HG03045 (cell line): ENCODE measurements at regions not wholly inside any gene's neighbourhood (a gene's known extent, or its start where the extent isn't known, plus 50 kb on each side); places are given as distances from the start of the nearest gene placed in this dataset.
"Not testable (repeated sequence)": the region's sequence is repeated elsewhere in the genome, so short reads cannot be mapped to it uniquely, and the experiment has no call there.

Source experiments
- ATAC-seq: cut with Tn5 transposase; IDR thresholded peaks from one replicate; pipeline ENCODE4 v1.9.1; 2021; ENCODE audit warnings: mild to moderate bottlenecking, moderate library complexity; ENCODE audit not compliant: unreplicated experiment

GRCh38 chr5:112472614-112473013 is 53.5 kb upstream of the EPB41L4A start:
- no peak for ATAC-seq

- no peak for ATAC-seq
Observed at GRCh38 chr5:112473989-112474388, 54.9 kb upstream of the EPB41L4A start.

GRCh38 chr5:112475747-112476365 is 56.8 kb upstream of the EPB41L4A start:
- ATAC-seq, result no peak

- no peak for ATAC-seq
Observed at GRCh38 chr5:112479418-112479817, 60.3 kb upstream of the EPB41L4A start.

GRCh38 chr5:112480501-112480900 is 61.4 kb upstream of the EPB41L4A start:
- ATAC-seq, result no peak

GRCh38 chr5:112483704-112484103 is 64.6 kb upstream of the EPB41L4A start:
- no peak for ATAC-seq

- no peak for ATAC-seq
Observed at GRCh38 chr5:112485934-112486355, 66.9 kb upstream of the EPB41L4A start.

GRCh38 chr5:112491257-112491656 is 72.2 kb upstream of the EPB41L4A start:
- ATAC-seq, result no peak

- ATAC-seq, result peak; percentile 99
Observed at GRCh38 chr5:112492291-112492690, 73.2 kb upstream of the EPB41L4A start.

- not testable (repeated sequence) for ATAC-seq
Observed at GRCh38 chr5:112503749-112504501, 84.8 kb upstream of the EPB41L4A start.

GRCh38 chr5:112509097-112509496 is 90.0 kb upstream of the EPB41L4A start:
- ATAC-seq, result not testable (repeated sequence)

GRCh38 chr5:112511920-112512319 is 92.8 kb upstream of the EPB41L4A start:
- no peak for ATAC-seq

GRCh38 chr5:112512901-112513300 is 93.8 kb upstream of the EPB41L4A start:
- no peak for ATAC-seq

GRCh38 chr5:112514111-112514510 is 95.0 kb upstream of the EPB41L4A start:
- ATAC-seq, result no peak

- ATAC-seq, result not testable (repeated sequence)
Observed at GRCh38 chr5:112520474-112520873, 101.4 kb upstream of the EPB41L4A start.

- peak; percentile 68 for ATAC-seq
Observed at GRCh38 chr5:112522891-112523673, 104.0 kb upstream of the EPB41L4A start.

GRCh38 chr5:112523674-112524263 is 104.7 kb upstream of the EPB41L4A start:
- ATAC-seq, result peak; percentile 69

- ATAC-seq, result no peak
Observed at GRCh38 chr5:112525217-112525616, 106.1 kb upstream of the EPB41L4A start.

GRCh38 chr5:112528928-112529327 is 109.9 kb upstream of the EPB41L4A start:
- no peak for ATAC-seq

- ATAC-seq, result no peak
Observed at GRCh38 chr5:112529525-112529924, 110.4 kb upstream of the EPB41L4A start.

- no peak for ATAC-seq
Observed at GRCh38 chr5:112532654-112533360, 113.7 kb upstream of the EPB41L4A start.
